NCI-H1092 treated with DMSO at 0.1 percent for 48 hours (cell line): ENCODE measurements at regions not wholly inside any gene's neighbourhood (a gene's known extent, or its start where the extent isn't known, plus 50 kb on each side); places are given as distances from the start of the nearest gene placed in this dataset.
"Not testable (repeated sequence)": the region's sequence is repeated elsewhere in the genome, so short reads cannot be mapped to it uniquely, and the experiment has no call there.

Source experiments
- DNase-seq: peaks from one replicate; lab custom pipeline; 2025; lab: John Stamatoyannopoulos, UW

DNA sequence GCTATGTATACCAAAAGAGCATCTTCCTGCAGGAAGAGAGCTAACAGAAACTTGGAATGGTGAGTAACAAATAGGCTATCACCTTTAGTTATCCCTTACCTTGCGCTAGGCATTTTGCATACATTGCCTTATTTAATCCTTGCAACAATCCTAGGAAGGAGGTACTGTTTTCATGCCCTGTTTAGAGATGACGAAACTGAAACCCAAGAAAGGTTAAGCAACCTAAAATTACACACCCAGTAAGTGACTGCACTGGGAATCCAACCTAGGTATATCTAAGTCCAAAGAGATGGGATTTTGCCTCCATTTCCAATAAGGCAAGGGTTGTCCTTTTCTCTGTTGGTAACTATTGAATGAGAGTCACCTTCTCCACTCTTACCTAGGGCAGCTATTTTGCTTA is 144.5 kb downstream of the TM2D1 start:
- no peak for DNase-seq

DNA sequence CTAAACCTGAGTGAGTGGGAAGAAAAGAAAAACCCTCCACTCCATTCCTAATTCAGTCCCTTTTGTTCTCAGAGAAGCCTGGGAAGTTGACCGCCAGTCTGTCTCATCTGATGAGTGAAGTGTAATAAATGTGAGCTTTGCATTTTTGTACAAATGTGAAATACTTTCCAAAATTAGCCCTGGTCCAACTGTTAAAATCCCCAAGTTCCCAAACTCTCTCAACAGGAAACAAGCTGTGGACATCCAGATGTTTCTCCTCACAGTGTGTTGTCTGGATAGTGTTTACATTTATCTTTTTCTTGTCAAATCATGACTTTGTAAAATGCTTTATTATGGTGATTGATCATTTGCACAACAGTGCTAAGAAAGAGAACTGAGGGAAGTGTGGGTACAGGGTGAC is 145.1 kb downstream of the TM2D1 start:
- DNase-seq = no peak

DNA sequence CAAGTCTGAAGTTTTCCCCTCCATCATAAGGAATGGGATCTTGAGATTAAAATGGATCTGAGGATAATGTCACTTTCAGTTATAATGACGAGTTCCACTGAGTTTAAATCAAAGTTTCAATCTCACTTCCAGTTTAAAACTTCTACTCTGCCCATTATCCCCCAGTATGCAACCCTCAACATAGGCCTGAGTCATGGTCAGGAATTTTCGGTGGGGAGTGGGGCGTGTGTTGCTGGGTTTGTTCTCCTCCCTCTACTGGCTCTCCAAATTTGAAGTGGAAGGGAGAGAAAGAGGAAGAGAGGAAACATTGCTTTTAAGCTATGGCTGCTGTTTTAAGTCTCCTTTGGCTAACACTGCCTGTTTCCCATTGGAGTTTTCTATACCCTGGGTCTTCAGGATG is 152.9 kb downstream of the TM2D1 start:
- no peak for DNase-seq

DNA sequence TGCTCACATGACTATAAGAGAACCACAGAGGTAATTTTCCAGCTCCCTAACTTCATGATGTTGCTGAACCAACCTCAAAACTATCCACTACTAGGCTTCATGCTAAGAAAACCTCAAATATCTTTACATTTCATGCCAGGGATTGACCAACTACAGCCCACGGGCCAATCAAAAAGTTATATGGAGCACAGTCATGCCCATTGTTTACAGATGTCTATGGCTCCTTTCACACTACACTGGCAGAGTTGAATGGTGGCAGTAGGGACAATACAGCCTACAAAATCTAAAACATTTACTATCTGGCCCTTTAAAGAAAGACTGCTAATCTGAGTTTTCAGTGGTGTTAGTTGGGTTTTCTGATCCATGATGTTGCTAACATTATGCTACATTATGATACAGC is 154.8 kb downstream of the TM2D1 start:
- no peak for DNase-seq

DNA sequence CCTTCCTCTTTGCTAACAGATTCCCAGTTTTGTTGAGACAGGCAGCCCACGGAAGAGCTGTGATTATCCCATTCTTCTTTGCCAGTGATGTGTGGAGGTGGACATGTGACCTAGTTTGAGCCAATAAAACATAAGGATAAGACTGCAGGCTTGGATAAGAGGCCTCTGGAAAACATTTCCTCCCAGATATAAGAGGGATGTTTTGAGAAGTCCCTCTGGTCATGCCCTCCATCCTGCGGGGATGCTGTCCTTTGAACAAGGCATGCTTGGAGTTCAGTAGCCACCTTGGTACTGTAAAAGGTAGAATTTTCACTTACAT is 155.7 kb downstream of the TM2D1 start:
- no peak for DNase-seq

DNA sequence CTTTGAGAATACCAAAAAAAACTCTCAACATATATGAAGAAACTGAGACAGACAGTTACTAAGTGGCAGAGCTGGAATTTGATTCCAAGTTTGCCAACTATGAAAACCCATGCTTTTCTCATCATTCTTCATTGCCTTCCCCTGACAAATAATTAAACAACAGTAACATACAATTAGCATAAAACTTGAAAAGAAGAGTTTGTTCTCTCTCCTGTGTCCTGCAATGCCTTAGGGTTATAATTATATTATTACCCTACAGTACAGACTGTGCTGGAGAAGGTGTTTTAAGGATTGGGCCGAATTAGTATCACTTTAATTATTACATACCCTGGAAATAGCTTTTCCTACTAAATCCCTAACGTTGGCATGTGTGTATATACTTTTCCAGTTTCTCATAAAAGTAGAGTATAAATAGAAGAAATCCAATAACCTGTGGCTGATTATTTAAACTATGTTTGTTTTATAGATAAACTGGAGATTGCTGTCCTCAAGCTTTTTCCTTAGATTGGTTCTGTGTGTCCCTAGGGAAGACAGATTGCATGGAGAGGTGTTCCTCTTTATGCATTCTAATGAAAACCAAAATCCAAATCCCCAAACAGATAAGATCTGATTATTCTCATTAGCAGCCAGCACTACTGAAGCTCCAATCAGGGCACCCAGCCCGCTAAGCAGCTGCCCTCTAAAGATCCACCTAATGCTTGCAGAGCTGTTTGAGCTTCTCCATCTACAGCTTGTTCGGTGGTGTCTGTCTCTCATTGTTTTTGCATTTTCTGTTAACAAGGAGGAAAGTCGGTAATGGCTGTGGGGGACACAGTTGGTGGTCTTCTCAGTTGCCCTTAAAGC is 156.3 kb downstream of the TM2D1 start:
- no peak for DNase-seq

DNA sequence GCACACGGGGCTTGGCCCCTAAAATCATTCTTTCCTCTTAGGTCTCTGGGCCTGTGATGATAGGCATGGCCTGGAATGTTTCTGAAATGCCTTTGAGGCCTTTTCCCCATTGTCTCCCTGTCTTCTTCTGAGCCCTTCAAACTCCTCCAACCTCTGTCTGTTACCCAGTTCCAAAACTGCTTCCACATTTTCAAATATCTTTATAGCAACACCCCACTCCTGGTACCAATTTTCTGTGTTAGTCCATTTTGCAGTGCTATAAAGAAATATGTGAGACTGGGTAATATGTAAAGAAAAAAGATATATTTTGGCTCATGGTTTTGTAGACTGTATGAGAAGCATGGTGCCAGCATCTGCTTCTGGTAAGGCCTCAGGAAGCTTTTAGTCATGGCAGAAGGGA is 158.8 kb downstream of the TM2D1 start:
- no peak for DNase-seq

DNA sequence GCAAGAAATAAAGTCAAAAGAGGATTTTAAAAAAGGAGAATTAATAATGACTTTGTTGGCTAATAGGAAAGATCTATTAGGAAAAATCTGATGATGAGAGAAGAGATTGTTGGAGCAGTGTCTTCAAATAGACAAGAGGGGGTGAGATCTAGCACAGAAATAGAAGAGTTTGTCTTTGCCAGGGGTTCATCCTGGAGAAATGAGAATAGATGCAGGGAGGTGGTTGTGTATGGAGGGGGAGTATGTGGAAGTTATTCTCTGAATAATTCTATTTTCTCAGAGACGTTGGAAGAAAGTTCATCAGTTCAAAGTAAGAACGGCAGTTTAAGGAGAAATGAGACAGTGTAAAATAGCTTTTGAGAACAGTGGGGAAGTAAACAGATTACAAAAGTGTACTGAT is 161.3 kb downstream of the TM2D1 start:
- DNase-seq = no peak

DNA sequence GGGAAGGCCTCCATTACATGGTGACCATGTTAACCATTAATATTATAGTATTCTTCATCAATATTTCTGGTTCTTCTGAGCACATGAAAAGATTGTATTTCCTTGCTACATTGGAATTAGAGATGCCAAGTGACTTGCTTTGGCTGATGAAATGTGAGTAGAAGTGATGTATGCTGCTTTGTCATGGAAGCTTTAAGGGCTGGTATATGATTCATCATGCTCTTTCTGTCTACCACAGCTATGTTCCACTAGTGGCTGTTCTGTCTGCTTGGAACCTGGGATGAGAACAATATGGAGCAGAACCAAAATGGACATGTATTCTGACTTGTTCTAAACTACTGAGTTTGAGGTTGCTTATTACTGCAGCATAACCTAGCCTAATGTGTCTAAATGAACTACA is 163.3 kb downstream of the TM2D1 start:
- DNase-seq = no peak

DNA sequence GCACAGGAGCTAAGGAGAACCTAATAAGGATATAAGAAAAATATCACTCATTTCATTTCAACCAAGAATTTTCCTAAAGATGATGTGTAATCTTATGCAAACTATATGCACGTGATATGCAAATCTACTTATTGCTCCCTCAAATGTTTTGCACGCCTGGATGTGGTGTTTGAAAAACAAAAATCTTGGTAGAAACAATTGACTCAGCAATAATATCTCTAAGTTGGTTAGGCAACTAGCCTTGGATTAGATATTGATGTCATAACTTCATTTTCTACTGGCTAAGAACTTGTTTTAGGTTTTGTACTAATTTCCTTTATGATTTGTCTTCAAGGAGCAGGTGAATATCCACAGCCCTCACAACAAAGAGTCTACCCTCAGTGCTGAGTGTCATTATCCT is 164.6 kb downstream of the TM2D1 start:
- DNase-seq = no peak

DNA sequence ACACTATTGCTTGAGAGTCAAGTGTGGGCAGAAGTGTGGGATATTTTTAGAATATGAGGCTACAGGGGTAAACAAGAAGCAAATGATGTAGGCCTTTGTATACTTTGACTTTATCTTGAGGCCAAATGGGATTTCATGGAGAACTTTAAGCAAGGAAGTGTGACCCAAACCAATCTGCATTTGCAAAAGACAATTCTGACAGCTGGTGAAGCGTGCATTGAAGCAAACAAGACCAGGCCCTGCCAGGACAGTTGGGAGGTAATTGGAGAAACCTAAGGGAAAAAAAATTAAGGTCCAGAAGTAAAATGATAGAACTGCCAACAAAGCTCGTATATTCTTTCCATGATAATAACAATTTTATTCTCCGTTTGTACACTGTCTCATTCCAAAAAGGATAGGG is 168.3 kb downstream of the TM2D1 start:
- DNase-seq = no peak

DNA sequence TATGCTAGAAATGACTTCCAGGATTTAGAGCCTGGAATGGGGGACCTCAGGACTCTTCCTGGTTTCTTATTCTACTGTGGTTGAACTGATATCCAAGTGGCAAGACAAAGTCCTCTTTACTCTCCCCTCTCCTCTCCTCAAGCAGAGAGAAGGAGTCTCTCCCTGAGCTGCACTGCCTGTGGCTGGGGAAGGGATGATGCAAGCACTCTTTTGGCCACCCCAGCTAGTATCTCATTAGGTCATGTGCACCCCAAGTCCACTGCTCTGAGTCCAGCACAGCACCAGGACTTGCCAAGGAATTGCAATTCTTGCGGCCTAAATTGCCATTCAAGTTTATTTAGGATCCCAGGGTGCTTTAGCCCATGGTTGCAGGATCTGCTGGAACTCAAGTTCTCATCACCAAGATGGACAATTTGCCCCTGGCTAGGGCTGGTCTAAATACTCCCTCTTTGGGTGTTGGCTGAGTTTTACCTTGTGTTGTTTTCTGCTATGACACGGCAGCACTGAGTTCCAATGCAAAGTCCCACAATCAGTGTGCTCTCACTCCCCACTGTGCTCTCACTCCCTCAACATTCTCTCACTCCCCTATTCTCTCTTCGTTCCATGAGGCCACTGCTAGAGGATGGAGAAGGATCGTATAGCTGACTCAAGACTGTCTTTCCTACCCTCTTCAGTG is 172.2 kb downstream of the TM2D1 start:
- DNase-seq = no peak

DNA sequence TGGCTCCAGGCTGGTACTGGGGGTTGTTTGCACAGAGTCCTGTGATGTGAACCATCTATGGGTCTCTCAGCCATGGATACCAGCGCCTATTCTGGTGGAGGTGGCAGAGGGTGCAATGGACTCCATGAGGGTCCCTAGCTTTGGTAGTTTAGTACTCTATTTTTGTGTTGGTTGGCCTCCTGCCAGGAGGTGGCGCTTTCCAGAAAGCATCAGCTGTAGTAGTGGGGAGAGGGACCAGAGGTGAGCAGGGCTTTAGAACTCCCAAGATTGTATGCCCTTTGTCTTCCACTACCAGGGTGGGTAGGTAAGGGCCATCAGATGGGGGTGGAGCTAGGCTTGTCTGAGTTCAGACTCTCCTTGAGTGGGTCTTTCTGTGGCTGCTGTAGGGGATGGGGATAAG is 177.6 kb downstream of the TM2D1 start:
- not testable (repeated sequence) for DNase-seq

DNA sequence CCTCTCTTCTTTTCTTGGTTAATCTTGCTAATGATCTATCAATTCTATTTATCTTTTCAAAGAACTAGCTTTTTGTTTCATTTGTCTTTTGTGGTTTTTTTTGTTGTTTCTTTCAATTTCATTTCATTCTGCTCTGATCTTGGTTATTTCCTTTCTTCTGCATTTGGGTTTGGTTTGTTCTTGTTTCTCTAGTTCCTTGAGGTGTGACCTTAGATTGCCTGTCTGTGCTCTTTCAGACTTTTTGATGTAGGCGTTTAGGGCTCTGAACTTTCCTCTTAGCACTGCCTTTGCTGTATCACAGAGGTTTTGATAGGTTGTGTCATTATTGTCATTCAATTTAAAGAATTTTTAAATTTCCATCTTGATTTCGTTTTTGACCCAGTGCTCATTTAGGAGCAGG is 180.1 kb downstream of the TM2D1 start:
- DNase-seq = not testable (repeated sequence)

DNA sequence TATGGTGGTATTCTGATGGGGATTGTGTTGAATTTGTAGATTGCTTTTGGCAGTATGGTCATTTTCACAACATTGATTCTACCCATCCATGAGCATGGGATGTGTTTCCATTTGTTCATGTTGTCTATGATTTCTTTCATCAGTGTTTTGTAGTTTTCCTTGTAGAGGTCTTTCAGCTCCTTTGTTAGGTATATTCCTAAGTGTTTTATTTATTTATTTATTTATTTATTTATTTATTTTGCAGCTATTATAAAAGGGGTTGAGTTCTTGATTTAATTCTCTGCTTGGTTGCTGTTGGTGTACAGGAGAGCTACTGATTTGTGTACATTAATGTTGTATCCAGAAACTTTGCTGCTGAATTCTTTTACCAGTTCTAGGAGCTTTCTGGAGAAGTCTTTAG is 181.4 kb downstream of the TM2D1 start:
- DNase-seq = not testable (repeated sequence)

DNA sequence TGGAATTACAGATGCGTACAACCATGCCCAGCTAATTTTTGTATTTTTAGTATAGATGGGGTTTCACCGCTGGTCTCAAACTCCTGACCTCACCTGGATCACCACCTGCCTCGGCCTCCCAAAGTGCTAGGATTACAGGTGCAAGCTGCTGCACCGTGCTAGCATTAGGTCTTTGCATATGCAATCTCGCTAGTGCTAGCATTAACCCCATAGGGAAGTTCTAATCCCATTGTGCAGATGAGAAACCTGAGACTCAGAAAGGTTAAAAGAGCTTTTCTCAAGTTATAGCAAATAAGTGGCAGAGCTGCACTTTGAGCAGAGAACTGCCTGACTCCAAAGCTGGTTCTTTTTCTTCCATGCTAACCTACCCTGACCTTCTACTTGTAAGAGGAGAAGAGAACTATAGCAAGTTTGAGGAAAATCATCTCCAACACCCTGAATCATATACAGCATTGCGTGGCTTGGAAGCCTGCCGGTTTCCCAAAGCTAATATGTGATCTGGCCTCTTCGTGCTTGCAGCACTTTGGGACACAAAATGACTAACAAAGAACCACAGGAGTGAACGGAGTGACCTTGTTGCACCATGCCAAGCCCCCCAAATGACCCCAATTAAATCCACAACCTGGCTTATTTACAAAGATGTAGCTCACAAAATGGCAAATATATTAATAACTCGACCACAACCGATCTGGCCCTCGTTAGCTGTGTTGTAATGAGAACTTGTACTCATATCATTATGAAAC is 185.1 kb downstream of the TM2D1 start:
- no peak for DNase-seq

DNA sequence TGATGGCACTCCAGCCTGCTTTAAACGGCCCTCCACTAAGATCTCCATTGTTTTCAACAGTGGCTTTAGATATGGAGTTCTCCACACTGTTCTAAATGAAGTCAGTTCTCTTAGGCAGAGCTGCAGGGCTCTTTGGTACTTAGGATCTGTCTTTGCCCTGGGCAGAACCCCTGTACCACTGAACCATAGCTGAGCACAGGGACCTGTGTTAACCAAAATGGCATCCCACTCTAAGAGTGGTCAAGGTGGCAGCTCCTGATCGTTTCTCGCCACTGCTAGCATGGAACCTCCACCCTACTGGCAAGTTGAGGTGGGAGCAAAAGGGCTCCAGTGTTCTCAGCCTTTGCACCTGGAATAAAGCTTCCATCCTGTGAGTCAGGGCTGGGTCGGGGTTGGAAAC is 186.7 kb downstream of the TM2D1 start:
- DNase-seq = no peak

DNA sequence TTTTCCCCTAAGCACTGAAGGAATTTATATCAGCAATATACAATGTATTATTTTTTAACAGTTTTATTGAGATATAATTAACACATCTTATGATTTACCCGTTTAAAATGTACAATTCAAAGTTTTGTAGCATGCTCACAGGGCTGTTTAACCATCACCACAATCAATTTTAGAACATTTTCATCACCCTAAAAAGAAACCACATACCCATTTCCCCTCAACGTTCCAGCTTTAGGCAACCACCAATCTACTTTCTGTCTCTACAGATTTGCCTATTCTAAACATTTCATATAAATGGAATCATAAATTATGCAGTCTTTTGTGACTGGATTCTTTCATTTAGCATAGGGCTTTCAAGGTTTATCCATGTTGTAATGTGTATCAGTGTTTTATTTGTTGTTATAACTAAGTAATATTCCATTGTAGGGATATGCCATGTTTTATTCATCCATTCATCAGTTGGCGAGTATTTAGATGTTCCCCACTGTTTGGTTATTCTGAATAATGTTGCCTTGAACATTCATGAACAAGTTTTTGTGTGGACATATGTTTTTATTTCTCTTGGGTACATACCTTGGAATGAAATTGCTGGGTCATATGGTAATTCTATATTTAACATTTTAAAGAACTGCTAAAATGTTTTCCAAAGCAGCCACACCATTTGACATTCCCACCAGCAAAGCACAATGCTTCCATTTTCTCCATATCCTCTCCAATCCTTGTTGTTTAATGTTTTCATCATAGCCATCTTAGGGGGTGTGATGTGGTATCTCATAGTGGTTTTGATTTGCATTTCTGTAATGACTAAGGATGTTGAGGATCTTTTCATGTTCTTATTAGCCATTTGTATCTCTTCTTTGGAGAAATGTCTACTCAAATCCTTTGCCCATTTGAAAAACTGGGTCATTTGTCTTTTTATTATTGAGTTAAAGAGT is 188.5 kb downstream of the TM2D1 start:
- no peak for DNase-seq

DNA sequence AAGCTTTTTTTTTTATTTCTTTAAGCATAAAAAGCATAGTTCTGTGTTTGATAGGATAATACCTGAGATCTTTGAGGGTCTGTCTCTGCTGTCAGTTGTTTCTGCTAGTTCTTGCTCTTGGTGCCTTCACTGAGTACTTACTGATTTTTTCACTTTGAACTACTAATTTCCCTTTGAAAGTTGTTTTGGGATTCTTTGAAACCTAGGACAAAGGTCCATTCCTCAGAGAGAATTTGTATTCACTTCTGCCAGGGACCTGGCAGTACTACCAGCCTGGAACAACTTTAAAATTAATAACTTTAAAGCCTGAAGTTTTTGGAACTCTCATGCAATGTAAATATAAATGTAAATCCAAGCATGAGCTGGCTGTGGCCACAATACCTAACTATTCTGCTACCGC is 190.1 kb downstream of the TM2D1 start:
- DNase-seq = no peak

DNA sequence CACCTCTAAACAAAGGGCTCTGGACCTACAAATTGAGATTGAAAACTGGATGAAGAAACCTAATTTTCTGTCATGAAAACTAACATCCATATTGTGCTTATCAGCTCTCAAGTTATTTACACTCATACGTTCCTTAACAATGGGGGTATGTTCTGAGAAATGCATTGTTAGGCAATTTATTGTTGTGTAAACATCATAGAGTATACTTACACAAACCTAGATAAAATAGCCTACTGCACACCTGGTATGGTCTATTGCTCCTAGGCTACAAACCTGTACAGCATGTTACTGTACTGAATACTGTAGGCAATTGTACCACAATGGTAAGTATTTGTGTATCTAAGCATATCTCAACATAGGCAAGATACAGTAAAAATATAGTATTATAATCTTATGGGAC is 191.4 kb downstream of the TM2D1 start:
- no peak for DNase-seq

DNA sequence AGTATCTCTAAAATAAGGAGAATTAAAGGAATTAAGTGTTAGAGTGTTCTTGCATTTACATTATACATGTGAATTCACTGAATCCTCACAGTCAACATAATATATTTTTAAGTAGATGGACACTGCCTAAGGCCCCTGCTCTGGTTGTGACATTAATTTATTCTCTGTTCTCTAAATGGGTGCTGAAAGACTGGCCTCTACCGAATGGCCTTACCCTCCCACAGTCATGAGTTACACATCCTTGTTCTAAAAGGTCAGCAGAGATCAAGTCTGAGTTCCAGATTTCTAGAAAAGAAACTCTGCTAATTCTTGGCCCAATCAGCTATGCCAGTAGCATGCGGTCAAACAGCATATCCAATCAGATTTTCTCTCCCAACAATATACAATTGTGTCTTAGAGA is 193.2 kb downstream of the TM2D1 start:
- no peak for DNase-seq
